ENCODE measurements at regions not wholly inside any gene's neighbourhood (a gene's known extent, or its start where the extent isn't known, plus 50 kb on each side); places are given as distances from the start of the nearest gene placed in this dataset.

DNA sequence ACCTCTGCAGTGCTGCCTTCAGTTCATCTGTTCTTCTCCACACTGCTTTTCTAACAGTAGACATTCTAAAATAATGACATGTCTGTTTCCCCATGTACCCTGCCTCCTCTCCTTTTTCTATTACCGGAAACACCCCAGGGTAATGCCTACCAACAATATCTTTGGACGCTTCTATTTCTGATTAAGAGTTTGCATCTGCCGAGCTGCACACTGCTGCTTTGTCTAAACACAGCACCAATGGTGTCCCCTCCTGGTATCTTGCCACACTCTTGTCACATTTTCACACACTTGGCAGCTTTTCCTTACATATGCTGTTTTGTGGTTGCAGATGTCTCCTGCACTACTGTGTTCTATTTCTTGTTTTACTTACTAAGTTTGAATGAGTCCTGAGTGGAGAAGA, 288.8 kb downstream of the GRIA2 start:
- DNase-seq (ENCODE audit: low read depth): no peak

DNA sequence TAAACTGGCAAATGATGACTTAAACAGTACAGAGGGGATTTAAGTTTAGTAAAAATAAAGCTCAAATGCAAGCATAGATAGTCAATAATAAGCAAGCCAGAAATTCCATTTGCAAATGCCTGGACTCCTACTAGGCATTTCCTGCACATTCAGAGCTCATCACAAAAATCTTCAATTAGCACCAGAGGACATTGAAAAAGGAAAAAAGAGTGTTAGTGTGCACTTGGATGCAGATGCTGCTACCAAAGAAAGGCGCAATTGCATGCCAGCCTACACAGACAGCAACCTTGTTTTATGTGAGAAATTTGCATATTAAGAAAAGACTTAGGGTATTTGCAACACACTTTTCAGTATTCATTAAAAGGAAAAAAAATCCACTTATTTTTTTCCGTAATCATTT, 282.1 kb downstream of the GRIA2 start:
- no peak for DNase-seq (ENCODE audit: low read depth)

DNA sequence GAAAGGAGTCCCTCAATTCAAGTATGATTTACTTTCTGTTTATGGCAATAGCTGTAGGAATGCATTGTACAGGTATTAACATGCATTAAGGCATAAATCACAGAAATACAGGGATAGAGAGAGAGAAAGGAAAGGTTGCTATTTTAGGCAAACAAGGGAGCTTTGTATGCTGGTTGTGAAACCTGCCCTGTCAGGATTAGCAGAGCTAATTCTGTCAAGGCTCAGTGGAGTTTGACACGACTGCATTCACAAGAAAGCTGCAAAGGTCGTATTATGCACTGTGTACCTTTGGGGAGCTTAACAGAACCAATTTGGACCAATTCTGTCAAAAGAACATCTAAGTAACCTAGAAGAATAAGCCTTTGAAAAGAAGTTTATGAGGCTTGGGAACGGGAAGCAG, 239.3 kb downstream of the GRIA2 start:
- DNase-seq (ENCODE audit: low read depth): no peak

DNA sequence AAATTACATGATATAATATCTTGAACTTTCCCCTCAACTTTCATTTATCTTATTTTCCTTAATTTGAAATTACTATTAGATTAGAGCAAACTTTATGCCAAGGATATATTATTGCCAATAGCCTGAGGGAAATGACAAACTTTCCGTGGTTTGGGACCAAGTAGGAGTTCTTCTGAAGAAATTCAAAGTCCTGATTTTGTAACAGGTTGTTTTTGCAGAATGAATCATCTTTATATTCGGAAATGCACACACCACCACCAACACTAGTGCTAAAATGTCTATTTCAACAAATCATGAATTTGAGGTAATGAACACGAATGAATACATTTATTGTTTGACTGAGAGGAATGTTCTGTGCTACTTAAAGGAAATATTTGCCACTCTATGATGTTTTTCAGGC, 226.7 kb downstream of the GRIA2 start:
- DNase-seq (ENCODE audit: low read depth): no peak

DNA sequence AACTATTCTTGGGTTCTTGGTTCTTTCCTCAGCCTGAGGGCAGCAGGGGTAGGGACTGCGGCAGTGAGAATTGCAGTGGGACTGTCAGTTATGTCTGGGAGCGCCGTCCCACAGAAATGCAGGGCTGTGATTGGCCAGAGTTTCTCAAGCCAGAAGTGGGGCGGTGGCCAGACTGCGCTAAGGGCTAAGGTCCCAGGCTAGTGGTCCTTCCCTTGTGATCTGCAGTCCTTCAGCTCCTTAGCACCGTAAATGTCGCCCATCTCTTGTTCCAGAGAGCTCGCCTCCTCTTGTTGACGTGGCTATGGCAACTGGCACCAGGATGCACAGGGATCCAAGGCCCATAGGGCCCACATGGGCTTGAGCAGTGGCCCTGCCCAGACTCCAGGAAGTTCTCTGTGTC, 223.5 kb downstream of the GRIA2 start:
- DNase-seq (ENCODE audit: low read depth): no peak

DNA sequence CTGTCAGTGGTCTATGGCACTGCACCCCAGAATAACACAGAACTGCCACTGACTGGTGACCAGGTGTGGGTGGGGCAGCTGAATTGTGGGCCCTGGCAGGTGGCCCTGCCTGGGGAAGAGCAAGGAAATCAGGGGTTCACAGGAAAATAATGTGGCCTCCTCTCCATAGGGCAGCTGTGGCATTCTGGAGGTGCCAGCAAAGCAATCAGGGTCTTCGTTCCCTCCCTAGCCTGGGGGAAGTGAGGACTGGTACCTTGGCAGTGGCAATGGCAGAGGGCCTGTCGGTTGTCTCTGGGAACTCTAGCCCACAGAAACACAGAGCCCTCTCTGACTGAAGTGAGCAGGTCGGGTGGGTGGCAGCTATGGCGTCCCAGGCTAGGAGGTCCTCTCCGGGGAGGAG, 223.0 kb downstream of the GRIA2 start:
- DNase-seq (ENCODE audit: low read depth): no peak

DNA sequence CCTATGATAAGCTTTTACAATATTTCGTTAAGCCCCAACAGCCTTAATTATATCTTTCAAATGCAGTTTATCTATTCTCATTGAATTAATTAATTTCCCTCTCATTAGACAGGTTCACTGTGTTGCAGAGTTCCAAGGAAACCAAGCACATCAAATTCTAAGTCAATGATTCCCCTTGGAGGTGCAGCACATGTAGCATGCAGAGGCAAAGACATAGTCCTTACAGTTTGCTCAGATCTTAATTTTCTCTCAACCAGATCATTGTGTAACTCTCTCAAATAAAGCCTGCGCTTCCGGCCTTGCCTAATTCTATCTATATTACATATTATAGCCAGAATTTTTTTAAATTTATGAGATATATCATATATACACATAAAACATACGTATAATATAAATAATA, 205.4 kb downstream of the GRIA2 start:
- DNase-seq (ENCODE audit: low read depth): no peak

DNA sequence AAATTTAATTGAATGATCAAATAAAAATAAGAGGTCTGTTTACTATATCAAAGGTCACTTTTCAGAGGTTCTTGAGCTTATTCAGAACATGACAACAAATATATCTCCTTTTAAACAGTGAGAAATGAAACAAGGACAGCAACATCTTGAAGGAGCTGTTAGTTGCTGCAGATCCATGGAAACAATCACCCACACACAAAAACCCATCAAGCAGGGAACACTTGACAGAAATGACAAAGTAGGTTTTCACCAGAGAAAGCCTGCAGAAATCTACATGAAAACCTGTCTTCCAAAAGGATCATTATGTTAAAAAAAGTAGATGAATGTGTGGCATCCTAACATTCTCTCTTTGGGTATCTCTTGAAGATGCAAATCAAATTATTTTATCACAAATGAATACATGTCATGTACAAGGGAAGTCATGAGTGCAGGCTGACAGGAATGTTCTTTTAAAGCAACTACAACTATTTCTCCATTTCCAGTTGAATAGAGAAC, 203.0 kb downstream of the GRIA2 start:
- no peak for DNase-seq (ENCODE audit: low read depth)

DNA sequence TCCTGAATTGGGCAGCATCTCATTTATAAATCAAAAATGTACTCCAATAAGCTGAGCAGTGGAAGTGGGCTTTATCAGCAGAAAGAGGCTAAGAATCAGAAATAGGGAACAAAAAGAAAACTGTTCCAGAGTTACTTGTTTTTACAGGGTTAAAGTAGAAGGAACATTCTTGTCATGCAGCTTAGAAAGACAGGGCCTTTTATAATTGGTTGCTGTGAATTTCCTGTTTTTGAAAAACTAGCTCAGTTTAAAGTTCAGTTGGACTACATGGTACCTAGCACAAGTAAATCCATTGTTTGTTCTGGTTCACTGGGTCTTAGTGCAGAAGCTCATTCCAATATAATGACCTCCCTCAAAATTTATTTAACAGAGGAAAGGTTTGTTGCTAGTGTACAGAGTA, 200.8 kb downstream of the GRIA2 start:
- DNase-seq (ENCODE audit: low read depth): no peak
